ENCODE measurements at regions not wholly inside any gene's neighbourhood (a gene's known extent, or its start where the extent isn't known, plus 50 kb on each side); places are given as distances from the start of the nearest gene placed in this dataset.

DNA sequence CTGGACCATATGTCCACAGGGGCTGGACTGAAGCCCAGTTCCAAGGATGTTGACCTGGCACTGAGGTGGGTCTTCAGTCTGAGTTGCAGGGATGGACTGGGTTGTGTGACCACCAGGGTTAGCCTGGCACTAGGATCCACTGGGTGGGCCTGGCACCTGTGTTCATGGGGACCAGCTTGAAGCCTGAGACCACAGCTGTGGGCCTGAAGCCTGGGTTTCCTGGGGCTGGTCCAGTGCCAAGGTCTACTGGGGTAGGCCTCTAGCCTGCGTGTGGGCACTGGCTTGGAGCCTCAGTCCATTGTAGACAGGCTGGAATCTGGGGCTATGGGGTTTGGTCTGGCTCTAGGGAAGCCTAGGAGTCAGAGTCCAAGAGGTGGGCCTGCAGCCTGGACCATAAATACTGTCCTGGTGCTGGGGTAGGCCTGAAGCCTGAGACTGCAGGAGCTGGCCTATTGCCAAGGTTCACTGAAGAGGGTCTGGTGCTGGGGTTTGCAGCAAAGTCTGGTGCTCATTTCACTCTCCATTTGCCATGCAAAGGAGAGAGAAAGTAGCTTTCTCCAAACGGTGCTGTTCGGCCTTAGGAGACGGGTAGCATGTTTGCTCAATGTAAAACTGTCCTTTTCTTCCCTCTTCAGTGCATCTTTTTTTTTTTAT, 51.2 kb upstream of the TBC1D5 start:
- Mint-ChIP-seq H3K36me3 (ENCODE audit: insufficient read depth in 2 of 2) (peaks cover 9 to 12% of the 10 kb centered on the region in 2 donors), H3K27ac (no peak overlapping the region), H3K4me3 (no peak overlapping the region), H3K4me1 (ENCODE audit: low read depth) (no peaks in the 10 kb centered on the region), H3K27me3 (ENCODE audit: low read depth) (peaks cover 8% of the 10 kb centered on the region), H3K9me3 (peaks cover 9 to 15% of the 10 kb centered on the region in 2 donors)
- DNase-seq (no peak), ATAC-seq (replicated peaks in 1 of 2) (no peak)

All from activated T-cell treated with anti-CD3 and anti-CD28 coated beads, Interleukin-2, amount 50 U/mL, for 72 hours (primary cell).